ENCODE measurements at regions not wholly inside any gene's neighbourhood (a gene's known extent, or its start where the extent isn't known, plus 50 kb on each side); places are given as distances from the start of the nearest gene placed in this dataset.

- TF ChIP-seq, protein P1, sequence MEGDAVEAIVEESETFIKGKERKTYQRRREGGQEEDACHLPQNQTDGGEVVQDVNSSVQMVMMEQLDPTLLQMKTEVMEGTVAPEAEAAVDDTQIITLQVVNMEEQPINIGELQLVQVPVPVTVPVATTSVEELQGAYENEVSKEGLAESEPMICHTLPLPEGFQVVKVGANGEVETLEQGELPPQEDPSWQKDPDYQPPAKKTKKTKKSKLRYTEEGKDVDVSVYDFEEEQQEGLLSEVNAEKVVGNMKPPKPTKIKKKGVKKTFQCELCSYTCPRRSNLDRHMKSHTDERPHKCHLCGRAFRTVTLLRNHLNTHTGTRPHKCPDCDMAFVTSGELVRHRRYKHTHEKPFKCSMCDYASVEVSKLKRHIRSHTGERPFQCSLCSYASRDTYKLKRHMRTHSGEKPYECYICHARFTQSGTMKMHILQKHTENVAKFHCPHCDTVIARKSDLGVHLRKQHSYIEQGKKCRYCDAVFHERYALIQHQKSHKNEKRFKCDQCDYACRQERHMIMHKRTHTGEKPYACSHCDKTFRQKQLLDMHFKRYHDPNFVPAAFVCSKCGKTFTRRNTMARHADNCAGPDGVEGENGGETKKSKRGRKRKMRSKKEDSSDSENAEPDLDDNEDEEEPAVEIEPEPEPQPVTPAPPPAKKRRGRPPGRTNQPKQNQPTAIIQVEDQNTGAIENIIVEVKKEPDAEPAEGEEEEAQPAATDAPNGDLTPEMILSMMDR (IDR thresholded peaks at IDR 0.05), result no peak
- TF ChIP-seq POLR2A (IDR thresholded peaks at IDR 0.05), result no peak
Measured at GRCh38 chr7:130829415-130829814, 95.4 kb upstream of the KLF14 start.
